Smooth muscle cell (in vitro differentiated cells): ENCODE measurements at regions not wholly inside any gene's neighbourhood (a gene's known extent, or its start where the extent isn't known, plus 50 kb on each side); places are given as distances from the start of the nearest gene placed in this dataset.

Experiments used
- DNase-seq: peaks from one replicate; lab custom pipeline; 2025; ENCODE audit not compliant: unreplicated experiment; lab: John Stamatoyannopoulos, UW
- H2AFZ ChIP-seq: fragments of 200-600 bp; sonication (generic); 2 replicates; pipeline ENCODE4 v1.6.0; 2016; ENCODE audit warnings: antibody characterized with exemption, low read depth, mild to moderate bottlenecking
- H3F3A ChIP-seq: fragments of 200-600 bp; sonication (generic); 2 replicates; pipeline ENCODE4 v1.6.0; 2017; ENCODE audit warnings: antibody characterized with exemption, low read depth
- H3K27ac ChIP-seq: fragments of 200-600 bp; sonication (generic); 2 replicates; pipeline ENCODE4 v1.5.1; 2016; ENCODE audit warnings: low read depth, mild to moderate bottlenecking
- H3K27me3 ChIP-seq: fragments of 200-600 bp; sonication (generic); 2 replicates; pipeline ENCODE4 v1.6.1; 2016; ENCODE audit warnings: low read depth, mild to moderate bottlenecking
- H3K36me3 ChIP-seq: fragments of 200-600 bp; sonication (generic); 2 replicates; pipeline ENCODE4 v1.5.1; 2016; ENCODE audit warnings: low read depth
- H3K4me1 ChIP-seq: fragments of 200-600 bp; sonication (generic); 2 replicates; pipeline ENCODE4 v1.5.1; 2016; ENCODE audit warnings: low read depth
- H3K4me2 ChIP-seq: fragments of 200-600 bp; sonication (generic); 2 replicates; pipeline ENCODE4 v1.6.0; 2016; ENCODE audit warnings: mild to moderate bottlenecking
- H3K4me3 ChIP-seq: fragments of 200-600 bp; sonication (generic); 2 replicates; pipeline ENCODE4 v1.5.1; 2016; ENCODE audit warnings: mild to moderate bottlenecking
- H3K79me2 ChIP-seq: fragments of 200-600 bp; sonication (generic); 2 replicates; pipeline ENCODE4 v1.6.0; 2016; ENCODE audit warnings: low read depth, mild to moderate bottlenecking
- H3K9ac ChIP-seq: fragments of 200-600 bp; sonication (generic); 2 replicates; pipeline ENCODE4 v1.6.0; 2016; ENCODE audit warnings: low read depth
- H3K9me3 ChIP-seq: fragments of 200-600 bp; sonication (generic); replicated peaks from 2 replicates; pipeline ENCODE4 v1.5.1; 2016; ENCODE audit warnings: low read depth
- H4K20me1 ChIP-seq: fragments of 200-600 bp; sonication (generic); 2 replicates; pipeline ENCODE4 v1.6.0; 2016; ENCODE audit warnings: low read depth
- CTCF ChIP-seq: fragments of 200-600 bp; sonication (generic); IDR thresholded peaks from 2 replicates; pipeline ENCODE4 v1.5.1; 2017; ENCODE audit warnings: borderline replicate concordance, mild to moderate bottlenecking, antibody characterized with exemption; ENCODE audit not compliant: insufficient read depth, poor library complexity, severe bottlenecking
- WGBS: methylation state at CpG from one replicate; pipeline ENCODE4 v1.1.7; 2016; ENCODE audit warnings: low lambda C conversion rate; 5-methylcytosine and 5-hydroxymethylcytosine counted together

DNA sequence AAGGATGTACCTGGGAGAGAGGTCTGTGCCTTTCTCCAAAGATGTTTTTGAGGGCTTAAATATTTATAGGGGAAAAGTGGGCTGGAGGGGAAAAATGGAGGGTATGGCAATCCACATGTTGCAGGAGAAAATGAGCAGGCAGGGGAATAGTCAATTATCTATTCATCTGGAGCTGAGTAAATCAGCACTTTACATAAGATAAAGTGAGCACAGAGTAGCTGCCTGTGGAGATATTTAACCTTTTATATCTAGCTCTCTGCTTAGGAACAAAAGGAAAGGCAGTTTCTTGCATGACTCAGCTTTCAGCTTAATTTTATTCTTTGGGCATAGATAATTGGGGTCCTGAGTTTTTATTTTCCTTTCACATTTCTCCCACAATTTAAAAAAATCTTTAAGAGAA, 93.6 kb upstream of the NPY2R start:
- Histone ChIP-seq H3K4me2 (no peak overlapping the region), H3K9ac (no peak overlapping the region), H3K27ac (no peak overlapping the region), H4K20me1 (no peaks in the 10 kb centered on the region), H3K4me3 (no peak overlapping the region), H2AFZ (no peak overlapping the region), H3K79me2 (no peaks in the 10 kb centered on the region), H3K36me3 (no peaks in the 10 kb centered on the region), H3K4me1 (no peaks in the 10 kb centered on the region), H3K9me3 (peaks cover 16% of the 10 kb centered on the region), H3F3A (no peaks in the 10 kb centered on the region), H3K27me3 (no peaks in the 10 kb centered on the region)
- no peak for TF ChIP-seq CTCF
- no peak for DNase-seq

- H3K79me2 ChIP-seq, result no peaks in the 10 kb centered on the region
- no peaks in the 10 kb centered on the region for H3K27me3 ChIP-seq
- H4K20me1 ChIP-seq, result no peaks in the 10 kb centered on the region
- H3F3A ChIP-seq, result no peaks in the 10 kb centered on the region
- no peak overlapping the region for H3K27ac ChIP-seq
- DNase-seq, result no peak
- H3K9me3 ChIP-seq, result peaks cover 16% of the 10 kb centered on the region
- TF ChIP-seq CTCF, result no peak
- no peaks in the 10 kb centered on the region for H3K36me3 ChIP-seq
- no peak overlapping the region for H3K9ac ChIP-seq
- H3K4me3 ChIP-seq, result no peak overlapping the region
- no peaks in the 10 kb centered on the region for H3K4me1 ChIP-seq
- no peak overlapping the region for H3K4me2 ChIP-seq
- no peak overlapping the region for H2AFZ ChIP-seq
Observed at GRCh38 chr4:155119006-155119405, 89.4 kb upstream of the NPY2R start.

DNA sequence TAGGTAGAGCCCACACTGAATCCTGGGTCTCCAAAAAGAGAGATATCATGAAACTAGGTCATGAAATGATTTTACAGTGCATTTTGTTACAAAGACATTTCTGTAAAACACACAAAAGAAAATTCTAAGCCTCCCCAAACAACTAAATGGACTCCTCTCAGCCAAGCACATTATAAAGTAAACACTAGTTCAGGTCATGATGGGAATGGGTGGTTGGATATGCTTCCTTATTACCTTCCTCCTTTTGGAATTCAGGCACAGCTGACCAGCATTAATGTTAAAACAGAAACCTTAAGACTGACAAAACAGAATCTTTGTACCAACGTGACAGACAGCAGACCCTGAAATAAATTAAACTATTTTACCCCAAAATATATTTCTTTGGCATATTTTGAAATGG, 87.9 kb upstream of the NPY2R start:
- Histone ChIP-seq H3K4me2 (no peak overlapping the region), H3K4me3 (no peak overlapping the region), H4K20me1 (no peaks in the 10 kb centered on the region), H3F3A (no peaks in the 10 kb centered on the region), H3K9me3 (peaks cover 16% of the 10 kb centered on the region), H3K36me3 (no peaks in the 10 kb centered on the region), H2AFZ (no peak overlapping the region), H3K79me2 (no peaks in the 10 kb centered on the region), H3K27me3 (no peaks in the 10 kb centered on the region), H3K9ac (no peak overlapping the region), H3K27ac (no peak overlapping the region), H3K4me1 (no peaks in the 10 kb centered on the region)
- DNase-seq, result no peak
- WGBS, result 81% methylated on average over 1 of the region's 1 CpG
- no peak for TF ChIP-seq CTCF

GRCh38 chr4:155122382-155122781, 86.1 kb upstream of the NPY2R start:
- no peaks in the 10 kb centered on the region for H3K36me3 ChIP-seq
- H3K9ac ChIP-seq, result no peak overlapping the region
- no peaks in the 10 kb centered on the region for H3K4me1 ChIP-seq
- no peaks in the 10 kb centered on the region for H3K27me3 ChIP-seq
- no peak for TF ChIP-seq CTCF
- H4K20me1 ChIP-seq, result no peaks in the 10 kb centered on the region
- DNase-seq, result no peak
- H3K4me2 ChIP-seq, result no peak overlapping the region
- H2AFZ ChIP-seq, result no peak overlapping the region
- H3K27ac ChIP-seq, result no peak overlapping the region
- H3K79me2 ChIP-seq, result no peaks in the 10 kb centered on the region
- H3F3A ChIP-seq, result no peaks in the 10 kb centered on the region
- H3K9me3 ChIP-seq, result peaks cover 16% of the 10 kb centered on the region
- WGBS, result 79% methylated on average over 5 of the region's 5 CpGs
- H3K4me3 ChIP-seq, result no peak overlapping the region
